ENCODE measurements at regions not wholly inside any gene's neighbourhood (a gene's known extent, or its start where the extent isn't known, plus 50 kb on each side); places are given as distances from the start of the nearest gene placed in this dataset.

DNA sequence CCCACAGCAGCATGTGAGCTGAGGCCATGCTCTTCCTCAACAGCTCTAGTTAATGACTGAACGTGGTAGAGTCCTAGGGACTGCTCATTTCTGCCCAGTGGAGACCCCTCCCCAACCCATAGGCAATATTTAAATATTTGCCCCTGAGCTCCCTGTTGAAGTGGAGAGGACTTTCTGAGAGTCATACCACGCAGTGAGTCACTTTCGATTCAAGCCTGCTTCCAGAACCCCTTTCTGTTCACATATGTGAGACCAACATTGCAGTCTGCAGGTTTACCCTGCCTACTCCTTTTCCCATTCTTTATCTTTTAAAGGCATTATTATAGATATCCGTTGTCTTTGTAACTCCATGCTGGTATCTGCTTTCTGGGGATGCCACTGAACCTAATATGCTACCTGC, 946.3 kb downstream of the JRKL start:
- no peak for DNase-seq

DNA sequence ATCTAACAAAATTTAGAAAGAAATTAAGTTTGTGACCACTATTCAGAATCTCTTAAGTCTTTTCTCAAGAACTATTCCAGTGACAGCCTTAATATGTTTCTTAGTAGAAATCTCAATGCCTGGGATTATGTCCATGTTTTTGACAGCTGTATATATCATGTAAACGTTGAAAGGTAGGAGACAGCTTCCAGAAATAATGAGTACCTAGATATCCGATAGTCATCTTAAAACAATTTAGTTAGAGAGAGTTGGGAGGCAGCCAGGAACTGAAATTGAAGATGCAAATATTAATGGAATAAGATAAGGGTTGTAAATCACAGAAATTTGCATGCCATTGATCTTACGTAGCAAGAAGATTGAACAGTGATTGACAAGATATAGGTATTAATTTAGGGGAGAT, 955.2 kb downstream of the JRKL start:
- no peak for DNase-seq

GRCh38 chr11:97349201-97349600, 959.4 kb downstream of the JRKL start:
- no peak for DNase-seq

DNA sequence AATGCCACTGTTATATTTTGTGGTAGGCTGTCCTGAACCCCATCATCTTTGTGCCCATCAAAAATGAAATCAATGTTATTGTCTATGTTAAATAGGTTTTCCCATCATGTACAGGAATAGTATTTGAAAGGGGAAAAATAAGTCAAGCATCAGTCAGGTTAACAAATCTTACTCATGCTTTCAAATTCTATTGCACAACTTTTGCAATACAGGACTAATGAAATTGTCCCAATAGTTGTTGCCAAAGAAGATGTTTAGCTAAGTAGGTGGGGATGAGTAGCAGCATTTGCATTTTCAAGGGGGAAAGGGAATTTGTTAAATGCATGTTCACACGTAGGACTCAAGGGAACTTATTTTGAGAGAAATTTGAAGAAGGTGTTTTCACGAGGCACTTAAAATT, 962.1 kb downstream of the JRKL start:
- DNase-seq: no peak

DNA sequence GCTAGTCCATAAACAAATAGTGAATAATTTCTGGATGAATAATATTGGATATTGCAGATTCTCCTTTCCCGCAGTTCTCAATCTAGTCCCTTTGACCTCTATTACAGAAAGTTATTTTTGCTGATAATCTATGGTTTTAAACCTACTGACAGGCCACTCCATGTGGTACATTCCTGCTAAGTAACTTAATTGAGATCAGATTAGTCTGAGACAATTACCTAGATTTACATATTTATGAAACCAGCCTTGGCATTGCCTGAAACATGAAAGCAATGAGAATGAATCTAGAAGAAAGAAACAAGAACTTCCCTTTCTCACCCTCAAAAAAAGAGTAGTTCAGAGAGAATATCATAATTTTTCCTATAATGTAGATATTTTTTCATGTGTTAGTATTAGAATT, 964.2 kb downstream of the JRKL start:
- DNase-seq: no peak

DNA sequence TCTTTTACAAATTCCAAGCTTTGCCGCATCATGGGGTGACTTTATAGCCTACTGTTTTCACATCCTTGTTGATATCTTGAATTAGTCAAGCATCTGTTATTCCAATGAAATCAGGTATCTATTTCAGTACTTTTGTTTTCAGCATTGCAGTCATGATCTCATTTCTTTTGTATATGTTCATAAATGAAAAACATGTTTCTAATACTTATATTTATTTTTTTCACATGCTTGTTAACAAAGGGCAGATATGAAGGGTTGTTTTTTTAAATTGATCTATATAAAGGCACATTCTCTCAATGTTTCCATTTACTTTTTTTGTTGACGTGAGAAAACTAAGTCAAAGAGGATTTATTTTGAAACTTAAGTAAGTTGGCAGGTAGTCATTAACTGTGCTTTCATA, 964.8 kb downstream of the JRKL start:
- no peak for DNase-seq

DNA sequence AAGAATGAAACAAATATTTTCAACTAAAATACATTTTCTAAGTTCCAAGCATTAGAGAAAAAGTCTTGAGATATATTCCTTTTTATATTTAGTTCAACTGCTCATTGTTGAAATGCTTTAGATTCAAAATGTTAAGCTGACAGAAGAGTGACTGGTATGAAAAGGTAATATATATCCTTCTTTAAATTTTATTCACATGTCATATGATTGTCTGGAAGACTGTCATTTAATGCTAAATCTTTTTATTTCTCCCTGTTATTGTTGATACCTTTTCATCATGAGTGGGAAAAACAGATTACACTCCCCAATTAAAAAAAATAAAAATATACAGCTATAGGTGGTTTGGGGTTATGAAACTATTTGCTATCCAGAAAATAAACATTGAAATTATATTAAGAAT, 965.4 kb downstream of the JRKL start:
- DNase-seq: no peak

- peak; percentile 13 for DNase-seq
Observed at GRCh38 chr11:97356144-97356543, 966.3 kb downstream of the JRKL start.

- no peak for DNase-seq
Observed at GRCh38 chr11:97359016-97359415, 969.2 kb downstream of the JRKL start.

DNA sequence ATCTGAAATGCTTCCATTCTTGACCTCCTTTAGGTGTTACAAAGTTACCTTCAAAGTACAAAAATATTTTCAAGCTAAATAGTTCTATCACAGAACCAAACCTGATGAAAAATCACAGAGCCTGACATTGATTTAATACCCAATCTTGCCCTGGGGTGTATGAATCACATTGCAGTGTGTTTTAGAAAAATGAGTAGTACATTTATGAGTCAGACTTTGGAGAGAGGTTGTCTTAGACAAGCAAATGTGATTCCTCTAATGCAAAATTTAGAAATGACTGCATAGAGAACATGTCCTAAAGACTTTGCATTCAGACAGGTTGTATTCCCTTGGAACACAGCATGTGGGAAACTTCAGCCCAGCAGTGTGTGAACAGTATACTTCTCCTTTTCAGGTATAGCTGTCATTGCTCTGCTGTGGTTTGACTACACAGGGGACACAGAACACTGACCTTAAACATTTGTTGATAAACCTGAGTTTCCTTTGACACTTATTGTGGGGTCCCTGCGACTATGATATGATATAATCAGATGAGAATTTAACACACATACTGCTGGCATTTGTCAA, 972.1 kb downstream of the JRKL start:
- no peak for DNase-seq

GRCh38 chr11:97363331-97363730, 973.5 kb downstream of the JRKL start:
- DNase-seq: no peak

- DNase-seq: no peak
Observed at GRCh38 chr11:97364047-97364446, 974.2 kb downstream of the JRKL start.

DNA sequence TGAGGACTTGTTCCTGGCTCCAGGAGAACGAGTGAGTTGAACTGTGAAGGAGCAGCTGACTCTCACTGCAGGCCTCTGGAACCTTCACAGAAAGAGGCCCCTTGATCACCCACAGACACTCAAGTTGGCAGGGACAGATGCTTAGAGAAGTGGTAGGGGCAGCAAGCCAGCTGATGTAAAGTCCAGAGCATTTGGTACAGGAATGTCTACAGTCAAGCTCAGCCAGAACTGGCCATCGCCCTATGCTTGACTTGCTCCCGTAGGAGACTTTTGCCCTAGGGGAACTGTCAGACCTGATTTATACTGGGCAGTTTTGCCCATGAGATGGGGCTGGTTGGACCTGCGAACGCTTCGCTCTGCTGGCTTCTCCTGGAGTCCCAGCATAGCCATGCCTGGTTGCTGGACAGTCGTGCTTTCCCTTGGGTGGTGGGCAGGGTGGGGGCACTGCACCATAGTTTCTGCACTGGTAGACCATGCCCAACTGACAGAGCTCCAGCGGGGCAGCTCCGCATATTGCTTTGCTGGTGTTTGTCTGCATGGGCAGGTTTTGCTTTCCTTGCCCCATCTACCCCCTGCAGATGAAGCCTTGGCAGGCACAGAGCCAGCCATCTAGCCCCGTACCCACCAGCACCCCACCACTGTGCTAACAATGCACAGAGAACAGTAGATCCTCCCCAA, 977.7 kb downstream of the JRKL start:
- no peak for DNase-seq

GRCh38 chr11:97389270-97389669, 999.5 kb downstream of the JRKL start:
- no peak for DNase-seq

DNA sequence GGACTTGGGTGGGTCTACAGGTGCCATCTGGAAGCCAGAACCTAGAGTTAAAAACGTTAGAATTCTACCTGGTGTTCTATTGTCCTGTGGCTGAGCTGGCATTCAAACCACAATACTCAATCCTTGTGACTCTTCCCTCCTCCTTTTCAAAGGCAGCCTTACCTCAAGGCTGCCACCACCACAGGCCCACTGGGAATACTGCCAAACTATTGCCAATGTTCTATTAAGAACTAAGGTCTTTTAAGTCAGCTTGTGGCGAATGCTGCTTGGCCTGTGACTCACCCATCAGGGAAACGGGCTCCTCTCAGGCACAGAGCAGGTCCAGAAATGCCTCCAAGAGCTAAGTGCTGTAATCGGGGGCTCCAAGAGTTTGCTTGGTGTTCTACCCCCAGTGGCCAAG, 1008.4 kb downstream of the JRKL start:
- DNase-seq: no peak

DNA sequence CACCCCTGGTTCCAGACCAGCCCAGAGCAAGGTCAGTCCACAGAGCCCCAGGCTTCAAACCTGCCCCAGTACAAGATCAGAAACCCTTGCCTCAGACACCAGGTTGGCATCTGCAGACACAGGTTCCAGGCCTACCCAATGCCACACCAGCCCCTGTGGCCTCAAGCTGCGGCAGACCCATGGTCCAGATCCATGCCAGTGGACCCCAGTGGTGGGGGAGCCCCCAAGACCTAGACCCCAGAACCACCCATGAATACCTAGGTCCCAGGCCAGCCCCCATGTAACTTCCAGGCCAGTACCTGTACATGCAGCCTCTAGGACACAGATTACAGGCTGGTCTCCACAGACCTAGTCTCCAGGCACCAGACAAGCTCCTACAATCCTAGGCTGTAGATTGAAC, 1019.3 kb downstream of the JRKL start:
- no peak for DNase-seq

GRCh38 chr11:97414801-97415200, 1025.0 kb downstream of the JRKL start:
- DNase-seq: no peak

GRCh38 chr11:97419729-97420128, 1029.9 kb downstream of the JRKL start:
- no peak for DNase-seq

- DNase-seq: no peak
Observed at GRCh38 chr11:97428247-97428790, 1038.5 kb downstream of the JRKL start.

GRCh38 chr11:97430877-97431276, 1041.1 kb downstream of the JRKL start:
- DNase-seq: no peak

- no peak for DNase-seq
Observed at GRCh38 chr11:97432926-97433325, 1043.1 kb downstream of the JRKL start.

- no peak for DNase-seq
Observed at GRCh38 chr11:97445561-97445960, 1055.7 kb downstream of the JRKL start.

- DNase-seq: no peak
Observed at GRCh38 chr11:97451441-97451840, 1061.6 kb downstream of the JRKL start.

GRCh38 chr11:97454988-97455387, 1065.2 kb downstream of the JRKL start:
- DNase-seq: peak; percentile 9

GRCh38 chr11:97460091-97460490, 1070.3 kb downstream of the JRKL start:
- peak; percentile 5 for DNase-seq
